HG02759 (cell line): ENCODE measurements at regions not wholly inside any gene's neighbourhood (a gene's known extent, or its start where the extent isn't known, plus 50 kb on each side); places are given as distances from the start of the nearest gene placed in this dataset.
"Not testable (repeated sequence)": the region's sequence is repeated elsewhere in the genome, so short reads cannot be mapped to it uniquely, and the experiment has no call there.

Source experiments
- ATAC-seq: cut with Tn5 transposase; IDR thresholded peaks from one replicate; pipeline ENCODE4 v1.9.1; 2021; ENCODE audit warnings: mild to moderate bottlenecking, moderate library complexity; ENCODE audit not compliant: unreplicated experiment

- ATAC-seq, result no peak
Observed at GRCh38 chr18:5721924-5722323, 173.4 kb downstream of the TMEM200C start.

- ATAC-seq, result no peak
Observed at GRCh38 chr18:5720132-5720531, 175.2 kb downstream of the TMEM200C start.

- no peak for ATAC-seq
Observed at GRCh38 chr18:5717256-5717655, 173.5 kb upstream of the EPB41L3 start.

- no peak for ATAC-seq
Observed at GRCh38 chr18:5710676-5711075, 166.9 kb upstream of the EPB41L3 start.

- ATAC-seq, result no peak
Observed at GRCh38 chr18:5710235-5710634, 166.4 kb upstream of the EPB41L3 start.

- ATAC-seq, result no peak
Observed at GRCh38 chr18:5709476-5710095, 165.8 kb upstream of the EPB41L3 start.

- no peak for ATAC-seq
Observed at GRCh38 chr18:5707586-5707985, 163.8 kb upstream of the EPB41L3 start.

- ATAC-seq, result no peak
Observed at GRCh38 chr18:5705393-5705792, 161.6 kb upstream of the EPB41L3 start.

GRCh38 chr18:5704847-5705246 lies 161.1 kb upstream of the EPB41L3 start:
- no peak for ATAC-seq

- not testable (repeated sequence) for ATAC-seq
Observed at GRCh38 chr18:5702016-5702415, 158.2 kb upstream of the EPB41L3 start.

- ATAC-seq, result no peak
Observed at GRCh38 chr18:5693699-5694294, 150.0 kb upstream of the EPB41L3 start.

GRCh38 chr18:5678779-5679406 lies 135.1 kb upstream of the EPB41L3 start:
- no peak for ATAC-seq

- no peak for ATAC-seq
Observed at GRCh38 chr18:5678278-5678677, 134.5 kb upstream of the EPB41L3 start.

- no peak for ATAC-seq
Observed at GRCh38 chr18:5673616-5674015, 129.8 kb upstream of the EPB41L3 start.

GRCh38 chr18:5669585-5669984 lies 125.8 kb upstream of the EPB41L3 start:
- ATAC-seq, result no peak

GRCh38 chr18:5668087-5668715 lies 124.4 kb upstream of the EPB41L3 start:
- ATAC-seq, result no peak

GRCh38 chr18:5667356-5667755 lies 123.6 kb upstream of the EPB41L3 start:
- ATAC-seq, result no peak

GRCh38 chr18:5662586-5663090 lies 118.8 kb upstream of the EPB41L3 start:
- ATAC-seq, result no peak

GRCh38 chr18:5661179-5661578 lies 117.4 kb upstream of the EPB41L3 start:
- ATAC-seq, result no peak

GRCh38 chr18:5653802-5654201 lies 110.0 kb upstream of the EPB41L3 start:
- ATAC-seq, result no peak

GRCh38 chr18:5651736-5652135 lies 107.9 kb upstream of the EPB41L3 start:
- ATAC-seq, result no peak

GRCh38 chr18:5649439-5649838 lies 105.6 kb upstream of the EPB41L3 start:
- ATAC-seq, result no peak
